H9 (cell line): ENCODE measurements at regions not wholly inside any gene's neighbourhood (a gene's known extent, or its start where the extent isn't known, plus 50 kb on each side); places are given as distances from the start of the nearest gene placed in this dataset.

Experiments
- DNase-seq: peaks from one replicate; pipeline ENCODE4 v3.0.0-alpha.2; 2017
- H2AFZ ChIP-seq: one replicate; pipeline ENCODE4 v1.6.1; 2013; ENCODE audit warnings: mild to moderate bottlenecking, low read length, control low read depth, moderate library complexity
- H2AK5ac ChIP-seq: 2 replicates; pipeline ENCODE4 v1.6.1; 2013; ENCODE audit warnings: low read length, control low read depth, mixed read lengths; ENCODE audit not compliant: insufficient read length
- H2BK120ac ChIP-seq: one replicate; pipeline ENCODE4 v1.6.1; 2013; ENCODE audit warnings: low read depth, mild to moderate bottlenecking, low read length, control low read depth, inconsistent platforms; ENCODE audit not compliant: poor library complexity, severe bottlenecking
- H2BK12ac ChIP-seq: 2 replicates; pipeline ENCODE4 v1.6.1; 2013; ENCODE audit warnings: low read length, control low read depth, mixed read lengths, low read depth; ENCODE audit not compliant: insufficient read length
- H2BK15ac ChIP-seq: 2 replicates; pipeline ENCODE4 v1.6.1; 2013; ENCODE audit warnings: low read depth, low read length, control low read depth
- H2BK20ac ChIP-seq: one replicate; pipeline ENCODE4 v1.6.1; 2013; ENCODE audit warnings: low read depth, mild to moderate bottlenecking, low read length, control low read depth, inconsistent platforms; ENCODE audit not compliant: poor library complexity, severe bottlenecking
- H2BK5ac ChIP-seq: 2 replicates; pipeline ENCODE4 v1.6.1; 2013; ENCODE audit warnings: low read length, control low read depth, mixed read lengths; ENCODE audit not compliant: insufficient read length
- H3K14ac ChIP-seq: 2 replicates; pipeline ENCODE4 v1.6.1; 2013; ENCODE audit warnings: low read length, control low read depth; ENCODE audit not compliant: insufficient read depth
- H3K18ac ChIP-seq: 2 replicates; pipeline ENCODE4 v1.6.1; 2013; ENCODE audit warnings: low read depth, mild to moderate bottlenecking, mixed read lengths, low read length, control low read depth; ENCODE audit not compliant: insufficient read length
- H3K23ac ChIP-seq: 2 replicates; pipeline ENCODE4 v1.6.1; 2013; ENCODE audit warnings: low read length, control low read depth, mixed read lengths, low read depth; ENCODE audit not compliant: insufficient read length
- H3K23me2 ChIP-seq: 2 replicates; pipeline ENCODE4 v1.6.1; 2013; ENCODE audit warnings: low read depth, mild to moderate bottlenecking, mixed read lengths, low read length, control low read depth; ENCODE audit not compliant: insufficient read length, poor library complexity, severe bottlenecking
- H3K27ac ChIP-seq: 2 replicates; pipeline ENCODE4 v1.5.1; 2013; ENCODE audit warnings: low read length, control low read depth, mixed read lengths, low read depth; ENCODE audit not compliant: insufficient read length
- H3K27me3 ChIP-seq: 2 replicates; pipeline ENCODE4 v1.6.1; 2013; ENCODE audit warnings: low read length, control low read depth, inconsistent platforms; ENCODE audit not compliant: insufficient read depth
- H3K4ac ChIP-seq: 2 replicates; pipeline ENCODE4 v1.6.1; 2013; ENCODE audit warnings: low read depth, mild to moderate bottlenecking, control low read depth, inconsistent platforms, low read length, moderate library complexity
- H3K4me1 ChIP-seq: 2 replicates; pipeline ENCODE4 v1.6.1; 2013; ENCODE audit warnings: low read length, control low read depth, inconsistent platforms; ENCODE audit not compliant: insufficient read depth
- H3K4me2 ChIP-seq: 2 replicates; pipeline ENCODE4 v1.6.1; 2013; ENCODE audit warnings: low read length, control low read depth, mixed read lengths; ENCODE audit not compliant: insufficient read length, insufficient read depth
- H3K56ac ChIP-seq: 2 replicates; pipeline ENCODE4 v1.6.1; 2013; ENCODE audit warnings: low read depth, mild to moderate bottlenecking, mixed read lengths, low read length, control low read depth; ENCODE audit not compliant: insufficient read length
- H3K79me1 ChIP-seq: 2 replicates; pipeline ENCODE4 v1.6.1; 2013; ENCODE audit warnings: low read depth, mild to moderate bottlenecking, moderate library complexity, low read length, control low read depth, inconsistent platforms; ENCODE audit not compliant: insufficient read depth, poor library complexity, severe bottlenecking
- H3K79me2 ChIP-seq: 2 replicates; pipeline ENCODE4 v1.6.1; 2013; ENCODE audit warnings: low read length, control low read depth, inconsistent platforms; ENCODE audit not compliant: insufficient read depth
- H3K9ac ChIP-seq: 2 replicates; pipeline ENCODE4 v1.6.1; 2013; ENCODE audit warnings: low read length, control low read depth, mixed read lengths; ENCODE audit not compliant: insufficient read length; ENCODE audit errors: extremely low read depth
- H3K9me3 ChIP-seq: one replicate; pipeline ENCODE4 v1.6.1; 2013; ENCODE audit warnings: low read depth, low read length, inconsistent platforms; ENCODE audit not compliant: control insufficient read depth
- H3T11ph ChIP-seq: one replicate; pipeline ENCODE4 v1.6.1; 2013; ENCODE audit warnings: mild to moderate bottlenecking, low read length, control low read depth, inconsistent platforms
- H4K20me1 ChIP-seq: one replicate; pipeline ENCODE4 v1.6.1; 2013; ENCODE audit not compliant: control insufficient read depth, insufficient read length, insufficient read depth
- H4K5ac ChIP-seq: 2 replicates; pipeline ENCODE4 v1.6.1; 2013; ENCODE audit warnings: low read depth, mild to moderate bottlenecking, mixed read lengths, low read length, control low read depth; ENCODE audit not compliant: insufficient read length
- H4K8ac ChIP-seq: replicated peaks from 2 replicates; pipeline ENCODE4 v1.6.1; 2013; ENCODE audit warnings: low read length, control low read depth, mixed read lengths, low read depth; ENCODE audit not compliant: insufficient read length
- H4K91ac ChIP-seq: 2 replicates; pipeline ENCODE4 v1.6.1; 2013; ENCODE audit warnings: low read depth, mild to moderate bottlenecking, moderate library complexity, mixed read lengths, low read length, control low read depth; ENCODE audit not compliant: insufficient read length
- H3K27ac Mint-ChIP-seq, 3 experiments: 2 replicates in 2 of 3; 3 replicates in 1 of 3; pipeline ENCODE4 v1.8.0; 2020 to 2021; ENCODE audit warnings: mixed read lengths in 3 of 3, mild to moderate bottlenecking in 1 of 3, moderate library complexity in 1 of 3
- H3K27me3 Mint-ChIP-seq: 2 replicates; pipeline ENCODE4 v1.8.0; 2021; ENCODE audit warnings: low read depth, mild to moderate bottlenecking, moderate library complexity, mixed read lengths
- H3K36me3 Mint-ChIP-seq, 3 experiments: 2 replicates in 2 of 3; 3 replicates in 1 of 3; pipeline ENCODE4 v1.8.0; 2020 to 2021; ENCODE audit warnings: low read depth in 3 of 3, mixed read lengths in 3 of 3; ENCODE audit not compliant: insufficient read depth in 1 of 3
- H3K4me1 Mint-ChIP-seq, 2 experiments: 2 replicates each; pipeline ENCODE4 v1.8.0; 2020; ENCODE audit warnings: mixed read lengths in 2 of 2
- H3K4me3 Mint-ChIP-seq, 2 experiments: 2 replicates in 1 of 2; 3 replicates in 1 of 2; pipeline ENCODE4 v1.8.0; 2020 to 2021; ENCODE audit warnings: mild to moderate bottlenecking in 2 of 2, mixed read lengths in 2 of 2, moderate library complexity in 1 of 2
- H3K9me3 Mint-ChIP-seq, 2 experiments: 2 replicates in 1 of 2; 3 replicates in 1 of 2; pipeline ENCODE4 v1.8.0; 2020; ENCODE audit warnings: mild to moderate bottlenecking in 2 of 2, mixed read lengths in 2 of 2, moderate library complexity in 1 of 2
- CTCF ChIP-seq: fragments of 200-600 bp; sonication (generic); conservative IDR thresholded peaks from 3 replicates; pipeline ENCODE4 v1.8.0; 2021; ENCODE audit warnings: antibody characterized with exemption, mild to moderate bottlenecking
- WGBS: extraction: QIAGEN DNeasy Blood & Tissue Kit; methylation state at CpG from one replicate; pipeline ENCODE4 v1.1.7; 2013; ENCODE audit warnings: missing lambda C conversion rate, low lambda C conversion rate, mixed read lengths; ENCODE audit not compliant: insufficient read length; ENCODE audit errors: extremely low coverage; 5-methylcytosine and 5-hydroxymethylcytosine counted together

- H3K14ac ChIP-seq: no peak overlapping the region
- Mint-ChIP-seq H3K27ac (peak overlapping the region in 2 of 3 experiments; percentile 83 to 91; a peak in 4 of 7 replicates), H3K9me3 (peaks cover 4 to 8% of the 10 kb centered on the region in 2 experiments; a peak in 4 of 5 replicates), H3K4me1 (peaks cover 26 to 28% of the 10 kb centered on the region in 2 experiments), H3K4me3 (no peak overlapping the region), H3K36me3 (peaks cover 0 to 8% (median 2%) of the 10 kb centered on the region in 3 experiments; a peak in 4 of 7 replicates), H3K27me3 (no peaks in the 10 kb centered on the region)
- no peak overlapping the region for H3K27ac ChIP-seq
- no peak overlapping the region for H2BK20ac ChIP-seq
- H4K91ac ChIP-seq: no peak overlapping the region
- no peak overlapping the region for H3K56ac ChIP-seq
- no peak overlapping the region for H4K5ac ChIP-seq
- H2BK5ac ChIP-seq: no peak overlapping the region
- no peak overlapping the region for H2BK120ac ChIP-seq
- WGBS: no CpG with 5 or more reads among the region's 3 CpGs
- H3K79me1 ChIP-seq: no peaks in the 10 kb centered on the region
- no peak overlapping the region for H4K8ac ChIP-seq
- no peak overlapping the region for H3K9ac ChIP-seq
- no peak overlapping the region for H2BK12ac ChIP-seq
- H3K27me3 ChIP-seq: no peaks in the 10 kb centered on the region
- no peak for TF ChIP-seq CTCF
- no peaks in the 10 kb centered on the region for H3K79me2 ChIP-seq
- DNase-seq: peak; percentile 30
- H4K20me1 ChIP-seq: no peaks in the 10 kb centered on the region
- H3K18ac ChIP-seq: no peak overlapping the region
- H3K4ac ChIP-seq: no peak overlapping the region
- H3K4me2 ChIP-seq: no peak overlapping the region
- H3K9me3 ChIP-seq: no peaks in the 10 kb centered on the region
- no peak overlapping the region for H2AK5ac ChIP-seq
- no peak overlapping the region for H3K23ac ChIP-seq
- H3T11ph ChIP-seq: no peak overlapping the region
- H3K4me1 ChIP-seq: peaks cover 5% of the 10 kb centered on the region; the same call in 1 of the 2 replicates
- H2AFZ ChIP-seq: no peak overlapping the region
- H3K23me2 ChIP-seq: no peaks in the 10 kb centered on the region
- H2BK15ac ChIP-seq: no peak overlapping the region
These were observed 369.4 kb upstream of the IMPG1 start for GRCh38 chr6:76441875-76442274.
